GM11168 (cell line): ENCODE measurements at regions not wholly inside any gene's neighbourhood (a gene's known extent, or its start where the extent isn't known, plus 50 kb on each side); places are given as distances from the start of the nearest gene placed in this dataset.

Experiments used
- in situ Hi-C: fragments of 300-500 bp; cut with MboI; formaldehyde crosslinking; loops from one replicate; pipeline ENCODE4 v1.12.0; 2022; ENCODE audit warnings: low sequenced_read_pairs; ENCODE audit not compliant: unreplicated experiment

DNA sequence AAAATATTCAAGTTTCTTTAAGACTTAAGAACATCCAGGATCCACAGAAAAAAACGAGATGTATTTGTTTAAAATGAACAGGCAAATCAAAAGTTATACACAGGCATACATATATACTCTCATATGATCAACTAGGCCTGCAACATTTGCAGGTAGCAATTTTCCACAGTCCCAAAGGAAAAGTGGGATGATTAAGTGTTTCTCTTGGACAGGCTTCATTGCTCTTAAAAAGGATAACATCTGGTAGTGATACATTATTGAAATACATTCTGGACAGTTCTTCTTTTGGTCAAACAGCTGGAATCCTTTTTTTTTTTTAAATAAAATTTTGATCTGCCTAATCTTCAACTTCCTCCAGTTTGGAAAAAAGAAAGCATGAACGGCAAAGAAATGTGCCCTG, 114.8 kb upstream of the TDRD3 start:
- in situ Hi-C loops: no loop called here

DNA sequence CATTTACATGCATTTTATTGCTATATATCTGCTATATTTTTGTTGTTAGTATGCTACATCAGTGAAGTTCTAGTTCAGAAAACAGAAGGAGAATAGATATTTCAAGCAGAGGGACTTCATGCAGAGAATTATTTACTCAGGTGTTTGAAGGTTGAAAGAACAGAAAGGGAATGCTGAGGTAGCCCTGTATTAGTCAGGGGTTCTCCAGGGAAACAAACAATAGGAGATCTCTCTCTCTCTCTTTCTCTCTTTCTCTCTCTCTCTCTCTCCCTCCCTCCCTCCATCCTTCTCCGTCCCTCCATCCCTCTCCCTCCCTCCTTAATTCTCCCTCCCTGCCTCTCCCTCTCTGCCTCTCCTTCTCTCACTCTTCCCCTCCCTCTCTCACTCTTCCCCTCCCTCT, 114.3 kb upstream of the TDRD3 start:
- in situ Hi-C loops: no loop called here

DNA sequence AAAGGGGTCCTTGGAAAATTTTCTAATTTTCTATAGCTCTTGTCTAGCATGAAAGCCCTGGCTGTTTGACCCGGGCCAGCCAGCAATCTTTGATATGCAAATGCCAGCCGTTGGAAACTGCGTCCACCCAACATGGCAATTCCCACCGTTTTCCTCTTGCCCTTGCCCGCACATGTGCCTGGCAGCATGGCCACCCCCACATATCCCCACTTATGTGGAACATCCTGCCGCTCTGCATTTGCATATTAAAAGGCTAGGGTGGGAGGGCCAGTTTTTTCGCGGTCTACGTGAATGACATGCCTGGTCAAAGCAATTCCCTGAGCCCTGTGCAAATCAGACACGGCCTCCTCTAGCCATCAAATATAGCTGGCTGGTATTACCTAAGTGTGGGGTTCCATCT, 110.3 kb upstream of the TDRD3 start:
- in situ Hi-C loops: no loop called here

DNA sequence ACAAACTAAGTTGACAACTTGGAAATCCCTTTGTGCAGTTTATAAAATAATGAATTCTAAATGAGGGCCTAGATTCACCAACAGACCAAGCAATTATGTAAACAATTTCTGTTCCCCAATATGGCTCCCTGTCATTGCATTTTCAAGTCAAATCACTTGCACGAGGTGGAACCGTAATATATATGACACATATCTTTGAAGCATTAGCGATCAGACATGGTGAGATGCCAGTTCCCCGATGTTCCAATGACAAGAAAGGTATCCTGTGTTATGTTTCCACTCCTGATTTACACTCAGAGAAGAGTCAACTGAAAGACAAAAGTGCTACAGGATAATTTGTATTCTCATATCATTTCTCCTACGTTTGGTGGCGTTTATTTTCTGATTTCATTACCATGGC, 108.5 kb upstream of the TDRD3 start:
- in situ Hi-C loops: no loop called here

DNA sequence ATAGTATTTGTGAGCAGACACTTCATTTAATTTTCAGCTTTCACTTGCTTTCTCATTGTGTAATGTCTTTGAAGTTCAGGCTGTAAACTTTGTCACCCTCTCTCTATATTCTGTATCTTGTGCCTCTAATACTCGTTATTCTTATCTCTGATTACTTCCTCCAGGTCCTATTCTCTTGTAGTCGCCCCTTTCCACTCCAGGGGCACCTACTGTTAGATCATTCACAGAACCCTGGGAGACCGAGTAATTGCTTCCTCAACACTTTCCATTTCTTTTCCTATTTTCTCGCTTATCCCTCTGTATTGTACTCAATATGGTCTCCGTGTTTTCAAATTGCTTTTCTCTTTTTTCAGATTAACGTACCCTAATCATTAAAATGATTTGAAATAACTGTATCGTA, 93.9 kb upstream of the TDRD3 start:
- in situ Hi-C loops: no loop called here

DNA sequence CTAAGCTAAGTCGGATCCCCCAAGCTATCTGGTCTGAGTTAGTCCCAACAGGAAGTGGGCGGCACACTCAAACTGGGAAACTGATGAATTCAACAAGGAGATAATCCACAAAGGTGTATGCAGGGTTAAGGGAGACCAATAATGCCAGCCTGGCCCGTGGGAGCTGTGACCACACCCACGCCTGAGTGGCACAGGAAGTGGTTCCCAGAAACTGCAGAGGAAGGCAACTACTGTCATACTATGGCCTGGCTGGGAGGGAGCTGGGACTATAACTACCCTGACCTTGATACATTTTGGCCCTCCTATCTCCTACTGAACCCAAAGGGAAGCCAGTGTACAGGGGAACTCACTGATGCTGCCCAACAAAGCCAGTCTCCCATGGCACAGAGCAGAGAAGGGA, 85.5 kb upstream of the TDRD3 start:
- in situ Hi-C loops: no loop called here

DNA sequence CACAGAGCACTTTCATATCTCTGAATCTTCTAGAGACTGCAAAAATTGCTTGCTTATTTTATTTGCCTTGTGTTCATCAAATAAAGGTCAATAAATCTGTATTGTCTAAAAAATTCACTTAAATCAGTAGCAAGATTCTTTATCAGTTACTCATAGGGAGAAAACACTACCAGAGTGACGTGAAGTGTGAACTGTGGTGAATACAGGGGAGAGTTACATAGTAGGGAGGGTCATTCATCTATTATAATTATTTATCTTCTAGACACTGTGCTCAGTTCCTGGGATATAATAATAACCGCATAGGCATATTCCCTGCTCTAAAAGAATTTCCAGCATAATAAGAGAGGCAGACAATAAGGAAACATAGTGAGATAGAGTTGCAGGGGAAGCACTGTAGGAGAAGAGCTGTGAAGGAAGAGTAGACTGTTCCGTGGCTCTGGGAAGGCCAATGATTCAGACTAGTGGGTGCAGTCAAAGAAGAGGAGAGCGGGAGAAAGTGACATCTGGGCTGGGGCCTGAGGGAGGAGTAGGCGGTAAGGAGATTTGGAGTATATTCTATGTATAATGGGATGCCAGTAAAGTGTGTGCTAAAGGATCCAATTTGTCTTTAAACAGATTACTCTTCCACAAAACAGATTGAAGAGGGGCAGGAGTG, 84.0 kb upstream of the TDRD3 start:
- in situ Hi-C loops: no loop called here

DNA sequence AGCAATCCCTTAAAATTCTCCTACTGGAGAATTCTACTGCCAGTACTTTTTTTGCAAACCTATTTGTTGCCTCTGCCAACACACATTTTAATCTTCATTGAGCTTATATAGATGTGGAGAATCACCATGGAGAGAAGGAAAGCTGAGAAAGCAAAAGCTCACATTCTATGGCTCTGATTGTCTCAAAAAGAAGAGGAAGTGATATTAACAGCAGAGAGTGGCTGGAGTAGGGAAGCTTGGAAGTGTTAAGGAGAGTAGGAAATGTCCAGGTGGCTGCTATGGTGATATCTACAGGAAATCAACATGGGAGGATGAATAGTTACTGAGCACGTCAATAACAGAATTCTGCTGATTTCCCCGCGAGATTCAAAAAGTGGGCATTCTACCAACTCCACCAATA, 78.8 kb upstream of the TDRD3 start:
- in situ Hi-C loops: no loop called here

DNA sequence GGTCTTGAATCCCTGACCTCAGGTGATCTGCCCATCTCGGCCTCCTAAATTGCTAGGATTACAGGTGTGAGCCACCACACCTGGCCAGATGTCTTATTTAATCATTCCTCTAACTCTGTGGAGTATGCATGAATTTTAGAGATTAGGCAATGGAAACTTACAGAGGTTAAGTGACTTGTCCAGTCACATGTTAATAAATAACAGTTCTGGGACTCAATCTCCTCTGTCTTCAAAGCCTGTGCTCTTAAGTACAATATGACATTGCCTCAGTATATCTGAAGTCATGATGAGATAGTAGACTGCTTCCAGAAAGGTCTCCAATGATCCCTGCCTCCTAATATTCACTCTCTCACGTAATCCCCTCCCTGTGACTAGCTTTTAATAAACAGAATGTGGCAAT, 72.9 kb upstream of the TDRD3 start:
- in situ Hi-C loops: no loop called here

DNA sequence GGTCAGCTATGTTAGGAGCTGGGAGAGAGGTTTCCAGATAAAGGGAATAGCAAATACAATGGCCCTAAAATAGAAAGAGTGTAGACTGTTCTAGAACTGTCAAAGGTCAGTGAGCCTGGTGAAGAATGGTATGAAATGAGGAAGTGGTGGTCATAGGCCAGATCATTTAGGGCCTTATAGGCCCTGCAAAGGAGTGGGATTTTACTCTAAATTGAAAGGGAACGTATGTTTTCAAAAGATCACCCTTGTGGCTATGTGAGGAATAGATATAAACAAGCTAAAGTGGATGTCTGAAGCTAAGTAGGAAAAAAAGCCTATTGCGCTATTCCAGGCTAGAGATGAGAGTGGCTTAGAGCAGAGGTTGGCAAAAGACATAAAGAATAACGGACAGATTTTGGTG, 70.7 kb upstream of the TDRD3 start:
- in situ Hi-C loops: loop anchor here (25.0 kb wide), 2 partner anchors 639 to 939 kb away; no protein-coding TSS in a partner anchor

DNA sequence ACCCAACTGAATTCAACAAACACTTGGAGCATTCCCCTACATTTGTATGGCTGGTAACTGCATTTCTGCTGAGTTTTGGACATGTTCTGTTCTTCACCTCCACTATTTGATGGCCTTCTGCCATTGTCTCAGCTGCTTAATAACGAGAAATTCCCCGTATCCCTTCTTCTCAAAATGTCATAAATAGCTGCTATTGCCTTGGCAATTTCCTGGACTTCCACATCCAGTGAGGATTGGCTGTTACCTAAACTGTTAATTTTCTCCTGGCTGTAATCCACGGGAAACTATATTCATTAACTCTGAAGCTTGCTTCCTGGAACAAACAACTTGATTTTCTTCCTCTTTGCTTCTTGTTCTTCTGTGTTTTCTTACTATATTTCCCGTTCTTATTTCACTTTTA, 69.5 kb upstream of the TDRD3 start:
- in situ Hi-C loops: loop anchor here (25.0 kb wide), 2 partner anchors 640 to 940 kb away; no protein-coding TSS in a partner anchor

DNA sequence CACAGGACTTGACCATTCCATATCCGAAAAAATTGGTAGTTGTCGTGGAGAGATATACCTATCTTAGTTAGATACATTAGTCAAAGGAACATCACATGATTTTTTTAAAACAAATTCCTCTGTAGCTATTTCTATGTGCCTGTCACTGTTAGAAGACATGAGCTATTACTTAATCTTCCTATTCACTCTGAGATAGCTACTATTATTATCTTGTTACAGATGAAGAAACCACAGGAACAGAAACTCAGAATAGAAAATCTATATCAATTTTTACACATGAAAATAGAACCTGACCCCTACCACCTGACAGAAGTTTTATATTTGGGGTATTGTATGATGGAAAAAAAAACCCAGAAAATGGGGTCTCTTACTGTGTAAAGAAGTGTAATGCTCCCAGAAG, 68.9 kb upstream of the TDRD3 start:
- in situ Hi-C loops: loop anchor here (25.0 kb wide), 2 partner anchors 641 to 941 kb away; no protein-coding TSS in a partner anchor

DNA sequence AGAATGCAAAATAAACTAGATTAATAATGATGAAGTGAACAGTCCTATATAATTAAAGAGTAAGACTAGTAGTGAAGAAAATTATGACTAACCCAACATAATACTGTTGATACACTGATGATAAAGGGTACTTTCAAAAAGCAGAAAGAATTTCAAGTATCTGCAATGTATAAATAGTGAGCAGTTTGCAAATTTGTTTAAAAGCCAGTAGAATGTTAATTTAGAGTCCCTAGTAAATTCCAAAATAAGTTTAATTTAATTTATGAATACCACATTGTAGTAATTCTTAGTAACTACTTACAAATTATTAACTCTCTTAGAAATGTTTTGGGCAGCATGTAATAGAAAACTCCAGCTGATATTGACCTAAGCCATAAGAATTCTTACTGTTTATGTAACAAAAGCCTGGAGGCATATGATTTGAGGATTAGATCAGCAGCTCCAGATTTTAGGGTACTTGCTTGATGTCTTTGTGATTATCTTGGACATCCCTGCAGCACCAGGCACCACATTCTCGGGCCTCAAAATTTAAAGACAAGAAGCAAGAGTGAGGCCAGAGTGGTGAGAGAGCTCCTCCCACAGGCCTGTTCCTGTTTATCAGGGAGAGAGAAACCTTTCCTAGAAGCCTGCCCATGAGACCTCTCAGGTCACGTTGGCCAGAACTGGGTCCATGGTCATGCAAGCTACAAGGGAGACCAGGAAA, 67.6 kb upstream of the TDRD3 start:
- in situ Hi-C loops: loop anchor here (25.0 kb wide), 2 partner anchors 642 to 942 kb away; no protein-coding TSS in a partner anchor

DNA sequence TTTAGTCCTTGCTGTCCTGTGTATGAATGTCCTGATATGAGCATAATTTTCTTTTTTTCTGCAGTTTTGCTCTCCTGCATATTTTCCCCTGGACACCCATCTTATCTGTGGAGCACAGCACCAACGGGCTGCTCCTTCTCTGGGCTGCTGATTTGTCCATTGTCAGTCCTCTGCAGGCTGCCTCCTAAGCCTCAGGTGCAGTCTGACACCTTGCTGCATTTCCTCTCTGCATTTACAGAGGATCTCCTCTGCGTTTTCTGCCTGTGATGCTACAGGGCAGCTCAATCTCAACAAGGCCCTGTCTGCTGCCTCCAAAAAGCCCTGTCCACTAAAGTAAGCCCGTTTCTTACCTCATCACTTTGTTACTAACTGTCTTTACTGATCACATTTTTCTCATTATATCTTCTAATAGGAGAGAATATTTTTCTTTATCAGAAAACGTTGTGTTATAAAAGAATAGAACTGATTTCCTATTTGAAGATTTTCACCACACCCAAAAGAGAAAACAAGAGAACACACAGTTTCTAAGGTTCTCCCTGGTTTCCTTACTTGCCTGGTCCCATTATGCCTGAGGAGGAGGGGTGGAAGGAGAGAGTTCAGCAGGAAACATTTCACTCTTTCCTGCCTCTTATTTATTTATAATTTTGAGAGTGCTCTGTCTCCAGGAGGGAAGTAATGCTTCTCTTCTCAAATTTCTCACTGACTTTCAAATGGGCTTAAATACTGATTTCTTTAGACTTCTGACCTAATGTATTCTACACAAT, 65.6 kb upstream of the TDRD3 start:
- in situ Hi-C loops: loop anchor here (25.0 kb wide), 2 partner anchors 644 to 944 kb away; no protein-coding TSS in a partner anchor

DNA sequence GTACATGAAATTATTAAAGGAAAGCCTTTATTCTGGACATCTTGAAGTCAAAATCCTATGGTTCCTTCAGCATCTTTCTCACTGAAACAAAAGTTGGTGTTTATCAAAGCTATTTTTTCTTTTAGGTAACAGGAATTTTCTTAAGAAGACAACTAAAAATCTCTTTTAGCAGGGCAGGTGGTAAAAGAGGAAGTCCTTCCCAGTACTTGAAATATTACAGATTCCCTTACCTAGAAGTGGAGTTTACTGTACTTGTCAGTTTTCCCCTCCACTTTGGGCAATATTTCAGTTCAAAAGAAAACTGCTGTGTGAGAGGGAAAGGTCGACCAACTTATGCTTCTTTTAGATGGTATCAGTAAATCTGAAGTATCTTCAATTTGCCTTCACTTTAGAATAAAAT, 64.3 kb upstream of the TDRD3 start:
- in situ Hi-C loops: loop anchor here (25.0 kb wide), 2 partner anchors 645 to 945 kb away; no protein-coding TSS in a partner anchor

DNA sequence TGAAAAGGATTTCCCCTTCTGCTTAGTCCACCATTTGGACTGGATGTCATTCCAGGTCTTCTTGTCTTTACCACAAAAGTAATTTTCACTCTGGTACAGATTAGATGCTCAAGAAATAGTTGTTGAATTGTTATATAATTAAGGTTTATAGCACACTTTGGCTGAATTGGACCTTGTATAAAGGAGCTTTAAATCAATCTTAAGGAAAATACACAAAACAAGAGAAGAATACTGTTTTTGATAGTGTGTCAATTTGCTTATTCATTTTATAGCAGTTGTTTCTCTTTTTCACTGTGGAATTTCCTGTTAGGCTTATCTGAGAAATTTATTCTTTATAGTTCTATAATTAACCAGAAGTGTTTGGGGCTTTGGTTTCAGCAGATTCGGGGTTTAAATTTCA, 62.7 kb upstream of the TDRD3 start:
- in situ Hi-C loops: loop anchor here (25.0 kb wide), 2 partner anchors 647 to 947 kb away; no protein-coding TSS in a partner anchor

DNA sequence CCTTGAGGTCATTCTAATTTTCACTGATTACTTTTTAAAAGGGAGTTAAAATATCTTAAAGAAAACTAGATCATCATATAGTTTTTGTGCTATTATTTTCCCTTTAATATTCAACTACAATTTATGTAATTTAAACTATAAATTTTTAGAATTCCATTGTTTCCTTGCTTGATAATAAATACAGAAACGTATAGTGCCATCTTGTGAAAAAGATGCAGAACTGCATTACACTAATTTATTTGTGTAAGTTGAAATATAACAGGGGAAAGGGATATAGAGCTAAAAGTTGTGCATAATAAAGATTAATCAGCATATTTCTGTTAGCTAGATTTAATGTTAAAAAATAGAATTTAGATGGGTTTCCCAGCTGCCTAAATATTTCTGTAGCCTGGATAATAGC, 61.5 kb upstream of the TDRD3 start:
- in situ Hi-C loops: loop anchor here (25.0 kb wide), 2 partner anchors 648 to 948 kb away; no protein-coding TSS in a partner anchor

DNA sequence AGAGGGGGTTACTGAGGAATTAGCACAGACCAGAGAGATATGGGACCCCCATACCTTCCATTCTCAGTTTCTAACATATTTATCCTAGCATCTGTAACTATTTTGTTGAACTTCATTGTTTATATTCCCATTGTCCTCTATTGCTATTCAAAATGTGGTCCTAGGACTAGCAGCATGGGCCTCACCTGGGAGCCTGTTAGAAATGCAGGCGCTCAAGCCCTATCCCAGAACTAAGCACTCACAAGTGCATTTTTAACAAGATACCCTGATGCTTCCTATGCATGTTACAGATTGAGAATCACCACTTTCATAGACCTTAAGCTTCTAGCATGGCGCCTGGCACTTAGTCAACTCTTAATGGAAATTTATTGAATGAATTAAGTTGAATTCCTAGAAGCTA, 58.3 kb upstream of the TDRD3 start:
- in situ Hi-C loops: loop anchor here (25.0 kb wide), 2 partner anchors 651 to 951 kb away; no protein-coding TSS in a partner anchor

DNA sequence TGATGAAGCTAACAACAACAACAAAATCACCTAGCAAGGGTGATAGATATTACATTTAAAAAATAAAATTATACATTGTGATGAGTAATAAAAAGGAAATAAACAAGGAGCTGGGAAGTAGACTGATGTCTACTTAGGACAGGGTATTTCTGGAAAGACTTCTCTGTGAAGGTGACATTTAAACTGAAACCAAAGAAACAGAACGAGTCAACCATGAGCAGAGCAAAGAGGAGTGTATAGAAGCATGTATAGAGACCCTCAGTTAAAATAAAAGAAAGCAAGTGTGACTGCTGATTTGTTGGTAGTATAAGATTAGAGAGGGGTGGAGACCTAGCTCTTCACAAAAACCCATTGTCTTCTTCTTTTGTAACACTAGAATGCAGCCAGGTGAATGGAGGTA, 53.0 kb upstream of the TDRD3 start:
- in situ Hi-C loops: loop anchor here (25.0 kb wide), 2 partner anchors 657 to 957 kb away; no protein-coding TSS in a partner anchor

DNA sequence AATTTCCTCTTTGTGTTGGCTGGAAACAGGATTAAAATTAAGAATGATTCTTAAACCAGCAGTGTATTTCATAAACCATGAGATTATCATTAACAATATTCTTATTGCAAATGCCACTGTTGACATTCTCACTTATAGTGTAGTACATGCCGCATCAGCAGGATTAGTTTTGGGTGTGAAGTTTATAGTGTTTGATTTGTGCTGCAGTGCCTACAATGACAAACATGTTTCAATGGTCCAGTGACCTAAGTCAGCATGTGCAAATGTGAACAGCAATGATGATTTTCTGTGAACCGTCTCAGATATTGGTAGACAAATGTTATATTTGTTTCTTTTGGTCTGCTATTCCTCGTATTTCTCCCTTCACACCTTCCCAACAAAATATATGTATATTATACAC, 49.8 kb upstream of the TDRD3 start:
- in situ Hi-C loops: loop anchor here (25.0 kb wide), 2 partner anchors 660 to 960 kb away; no protein-coding TSS in a partner anchor
